ENCODE measurements at regions not wholly inside any gene's neighbourhood (a gene's known extent, or its start where the extent isn't known, plus 50 kb on each side); places are given as distances from the start of the nearest gene placed in this dataset.

DNA sequence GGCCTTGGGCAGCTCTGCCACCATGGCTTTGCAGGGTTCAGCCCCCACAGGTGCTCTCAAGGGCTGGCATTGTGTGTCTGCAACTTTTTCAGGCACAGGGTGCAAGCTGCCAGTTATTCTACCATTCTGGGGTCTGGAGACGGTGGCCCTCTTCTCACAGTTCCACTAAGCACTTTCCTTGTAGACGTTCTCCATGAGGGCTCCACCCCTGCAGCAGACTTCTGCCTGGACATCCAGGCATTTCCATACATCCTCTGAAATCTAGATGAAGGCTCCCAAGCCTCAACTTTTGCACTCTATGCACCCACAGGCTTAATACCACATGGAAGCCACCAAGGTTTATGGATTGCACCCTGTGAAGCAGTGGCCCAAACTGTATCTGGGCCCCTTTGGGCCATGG is 91.0 kb upstream of the RND3 start:
- no peaks in the 10 kb centered on the region for H3K36me3 ChIP-seq (replicated peaks; ENCODE audit: insufficient read depth, low read length)
- H3K79me2 ChIP-seq (ENCODE audit: low read length): no peaks in the 10 kb centered on the region
- H3K9me3 ChIP-seq (replicated peaks; ENCODE audit: insufficient read depth, low read length): no peaks in the 10 kb centered on the region
- no peak overlapping the region for H3K4me3 ChIP-seq (ENCODE audit: low read length)
- no peaks in the 10 kb centered on the region for H4K20me1 ChIP-seq (ENCODE audit: insufficient read depth, low read length)
- H3K9ac ChIP-seq (ENCODE audit: low read length): no peak overlapping the region
- no peak overlapping the region for H2AFZ ChIP-seq (ENCODE audit: low read length)
- TF ChIP-seq EZH2phosphoT487 (IDR thresholded peaks at IDR 0.05; ENCODE audit: low read length) (no peak), EZH2 (optimal IDR thresholded peaks at IDR 0.05; ENCODE audit: low read depth, low read length) (no peak)
- TF ChIP-seq, protein P1, sequence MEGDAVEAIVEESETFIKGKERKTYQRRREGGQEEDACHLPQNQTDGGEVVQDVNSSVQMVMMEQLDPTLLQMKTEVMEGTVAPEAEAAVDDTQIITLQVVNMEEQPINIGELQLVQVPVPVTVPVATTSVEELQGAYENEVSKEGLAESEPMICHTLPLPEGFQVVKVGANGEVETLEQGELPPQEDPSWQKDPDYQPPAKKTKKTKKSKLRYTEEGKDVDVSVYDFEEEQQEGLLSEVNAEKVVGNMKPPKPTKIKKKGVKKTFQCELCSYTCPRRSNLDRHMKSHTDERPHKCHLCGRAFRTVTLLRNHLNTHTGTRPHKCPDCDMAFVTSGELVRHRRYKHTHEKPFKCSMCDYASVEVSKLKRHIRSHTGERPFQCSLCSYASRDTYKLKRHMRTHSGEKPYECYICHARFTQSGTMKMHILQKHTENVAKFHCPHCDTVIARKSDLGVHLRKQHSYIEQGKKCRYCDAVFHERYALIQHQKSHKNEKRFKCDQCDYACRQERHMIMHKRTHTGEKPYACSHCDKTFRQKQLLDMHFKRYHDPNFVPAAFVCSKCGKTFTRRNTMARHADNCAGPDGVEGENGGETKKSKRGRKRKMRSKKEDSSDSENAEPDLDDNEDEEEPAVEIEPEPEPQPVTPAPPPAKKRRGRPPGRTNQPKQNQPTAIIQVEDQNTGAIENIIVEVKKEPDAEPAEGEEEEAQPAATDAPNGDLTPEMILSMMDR (IDR thresholded peaks at IDR 0.05; ENCODE audit: low read length): no peak
- no peak overlapping the region for H3K27ac ChIP-seq (ENCODE audit: low read length)
- H3K4me2 ChIP-seq (ENCODE audit: low read depth, low read length): no peak overlapping the region
- 0 out of 2 replicates have a peak, but pooled peaks cover 1% of the 10 kb centered on the region for H3F3A ChIP-seq (ENCODE audit: insufficient read depth, low read length)
- H3K9me2 ChIP-seq (replicated peaks; ENCODE audit: insufficient read depth, low read length): no peaks in the 10 kb centered on the region
- H3K27me3 ChIP-seq (replicated peaks; ENCODE audit: insufficient read depth, low read length): no peaks in the 10 kb centered on the region
- no peak for DNase-seq
- peaks cover 4% of the 10 kb centered on the region for H3K4me1 ChIP-seq (ENCODE audit: low read length)

GRCh38 chr2:150575861-150576260 is 88.4 kb upstream of the RND3 start:
- Histone ChIP-seq H3K4me3 (ENCODE audit: low read length) (no peak overlapping the region), H3K9me3 (replicated peaks; ENCODE audit: insufficient read depth, low read length) (no peaks in the 10 kb centered on the region), H3K4me1 (ENCODE audit: low read length) (peaks cover 20% of the 10 kb centered on the region), H3K36me3 (replicated peaks; ENCODE audit: insufficient read depth, low read length) (no peaks in the 10 kb centered on the region), H3K9ac (ENCODE audit: low read length) (no peak overlapping the region), H3K79me2 (ENCODE audit: low read length) (no peaks in the 10 kb centered on the region), H3K4me2 (ENCODE audit: low read depth, low read length) (no peak overlapping the region), H3K9me2 (replicated peaks; ENCODE audit: insufficient read depth, low read length) (no peaks in the 10 kb centered on the region), H3K27me3 (replicated peaks; ENCODE audit: insufficient read depth, low read length) (no peaks in the 10 kb centered on the region), H4K20me1 (ENCODE audit: insufficient read depth, low read length) (no peaks in the 10 kb centered on the region), H3K27ac (ENCODE audit: low read length) (no peak overlapping the region), H2AFZ (ENCODE audit: low read length) (no peak overlapping the region), H3F3A (ENCODE audit: insufficient read depth, low read length) (peaks cover 10% of the 10 kb centered on the region; the same call in 1 of the 2 replicates)
- no peak for DNase-seq
- TF ChIP-seq, protein P1 (IDR thresholded peaks at IDR 0.05; ENCODE audit: low read length): no peak
- TF ChIP-seq EZH2 (optimal IDR thresholded peaks at IDR 0.05; ENCODE audit: low read depth, low read length): no peak
- no peak for TF ChIP-seq EZH2phosphoT487 (IDR thresholded peaks at IDR 0.05; ENCODE audit: low read length)

- H3K27me3 ChIP-seq (replicated peaks; ENCODE audit: insufficient read depth, low read length): no peaks in the 10 kb centered on the region
- peak overlapping the region; percentile 30; the same call in 1 of the 2 replicates for H3K27ac ChIP-seq (ENCODE audit: low read length)
- H2AFZ ChIP-seq (ENCODE audit: low read length): 0 out of 2 replicates have a peak overlapping the region, but pooled peaks have one; percentile 29
- H3K9me3 ChIP-seq (replicated peaks; ENCODE audit: insufficient read depth, low read length): no peaks in the 10 kb centered on the region
- peak overlapping the region; percentile 14; the same call in 1 of the 2 replicates for H3K4me2 ChIP-seq (ENCODE audit: low read depth, low read length)
- H3K9me2 ChIP-seq (replicated peaks; ENCODE audit: insufficient read depth, low read length): no peaks in the 10 kb centered on the region
- no peak overlapping the region for H3K4me3 ChIP-seq (ENCODE audit: low read length)
- peaks cover 20% of the 10 kb centered on the region for H3K4me1 ChIP-seq (ENCODE audit: low read length)
- TF ChIP-seq, protein P1 (IDR thresholded peaks at IDR 0.05; ENCODE audit: low read length): no peak
- TF ChIP-seq EZH2phosphoT487 (IDR thresholded peaks at IDR 0.05; ENCODE audit: low read length) (no peak), EZH2 (optimal IDR thresholded peaks at IDR 0.05; ENCODE audit: low read depth, low read length) (no peak)
- H3K36me3 ChIP-seq (replicated peaks; ENCODE audit: insufficient read depth, low read length): no peaks in the 10 kb centered on the region
- no peak overlapping the region for H3K9ac ChIP-seq (ENCODE audit: low read length)
- peaks cover 10% of the 10 kb centered on the region; the same call in 1 of the 2 replicates for H3F3A ChIP-seq (ENCODE audit: insufficient read depth, low read length)
- no peaks in the 10 kb centered on the region for H3K79me2 ChIP-seq (ENCODE audit: low read length)
- H4K20me1 ChIP-seq (ENCODE audit: insufficient read depth, low read length): no peaks in the 10 kb centered on the region
- peak; percentile 70 for DNase-seq
Observed at GRCh38 chr2:150572961-150573395, 85.5 kb upstream of the RND3 start.
